CD8-positive, alpha-beta memory T cell (primary cell): ENCODE measurements at regions not wholly inside any gene's neighbourhood (a gene's known extent, or its start where the extent isn't known, plus 50 kb on each side); places are given as distances from the start of the nearest gene placed in this dataset.
"Not testable (repeated sequence)": the region's sequence is repeated elsewhere in the genome, so short reads cannot be mapped to it uniquely, and the experiment has no call there.

ENCODE experiments used
- CTCF ChIA-PET: fragments of 350-600 bp; sonication (Branson Sonifier 250); formaldehyde crosslinking; loops from one replicate; lab custom pipeline; 2021; ENCODE audit warnings: antibody characterized with exemption; lab: Charles Lee
- POLR2A ChIA-PET: fragments of 350-600 bp; sonication (Branson Sonifier 250); formaldehyde crosslinking; loops from one replicate; lab custom pipeline; 2021; ENCODE audit warnings: antibody characterized with exemption; lab: Charles Lee
- DNase-seq, 5 donors: peaks; one replicate each; pipeline versions ENCODE4 v3.0.0 to v3.0.0-alpha.2; 2020 to 2022; ENCODE audit warnings: mixed read lengths in 1 of 5
- H3K27ac ChIP-seq: one replicate; pipeline ENCODE4 v1.7.0; 2013; ENCODE audit warnings: low read depth, mild to moderate bottlenecking, low read length, moderate library complexity
- H3K27me3 ChIP-seq: 2 replicates; pipeline ENCODE4 v1.7.0; 2013; ENCODE audit warnings: low read length, mild to moderate bottlenecking; ENCODE audit not compliant: insufficient read depth, poor library complexity, severe bottlenecking
- H3K36me3 ChIP-seq: 2 replicates; pipeline ENCODE4 v1.7.0; 2013; ENCODE audit warnings: mild to moderate bottlenecking, low read length, moderate library complexity; ENCODE audit not compliant: insufficient read depth
- H3K4me1 ChIP-seq: 2 replicates; pipeline ENCODE4 v1.7.0; 2013; ENCODE audit warnings: mild to moderate bottlenecking, low read length, moderate library complexity; ENCODE audit not compliant: insufficient read depth
- H3K4me3 ChIP-seq: 2 replicates; pipeline ENCODE4 v1.7.0; 2013; ENCODE audit warnings: mild to moderate bottlenecking, low read length
- H3K9me3 ChIP-seq: 2 replicates; pipeline ENCODE4 v1.7.0; 2013; ENCODE audit warnings: mild to moderate bottlenecking, low read length
- H3K27ac Mint-ChIP-seq, 8 donors: one replicate each; pipeline ENCODE4 v1.8.0; 2020 to 2021; ENCODE audit warnings: mixed read lengths in 8 of 8, mild to moderate bottlenecking in 6 of 8, inconsistent platforms in 3 of 8, moderate library complexity in 3 of 8
- H3K27me3 Mint-ChIP-seq, 2 donors: one replicate each; pipeline ENCODE4 v1.8.0; 2020 to 2021; ENCODE audit warnings: mixed read lengths in 2 of 2, mild to moderate bottlenecking in 1 of 2, moderate library complexity in 1 of 2
- H3K36me3 Mint-ChIP-seq, 3 donors: one replicate each; pipeline ENCODE4 v1.8.0; 2020 to 2021; ENCODE audit warnings: mixed read lengths in 3 of 3, inconsistent platforms in 1 of 3, mild to moderate bottlenecking in 1 of 3
- H3K4me1 Mint-ChIP-seq, 3 donors: one replicate each; pipeline ENCODE4 v1.8.0; 2020 to 2021; ENCODE audit warnings: mixed read lengths in 3 of 3, inconsistent platforms in 1 of 3, mild to moderate bottlenecking in 1 of 3
- H3K4me3 Mint-ChIP-seq, 7 donors: one replicate each; pipeline ENCODE4 v1.8.0; 2020 to 2021; ENCODE audit warnings: mixed read lengths in 7 of 7, mild to moderate bottlenecking in 6 of 7, moderate library complexity in 4 of 7, inconsistent platforms in 2 of 7
- H3K9me3 Mint-ChIP-seq, 5 donors: one replicate each; pipeline ENCODE4 v1.8.0; 2020 to 2022; ENCODE audit warnings: mixed read lengths in 5 of 5, mild to moderate bottlenecking in 3 of 5, moderate library complexity in 2 of 5, inconsistent platforms in 1 of 5

DNA sequence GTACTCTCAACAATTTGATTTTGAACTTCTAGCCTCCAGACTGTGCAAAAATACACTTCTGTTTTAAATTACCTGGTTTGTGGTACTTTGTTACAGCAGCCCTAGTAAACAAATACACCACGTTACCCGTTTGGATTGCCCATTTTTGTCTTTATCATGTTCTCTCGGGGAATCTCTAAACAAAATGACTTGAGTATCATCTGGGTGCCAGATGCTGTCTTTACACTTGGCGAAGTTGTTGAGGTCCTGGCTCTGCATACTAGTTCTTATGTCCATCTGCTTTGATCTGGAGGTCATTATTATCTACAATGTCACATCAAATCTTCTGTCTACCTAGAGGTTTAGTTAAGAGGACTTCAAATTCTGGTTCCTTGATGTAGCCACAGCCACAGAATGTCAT lies 142.4 kb upstream of the NRIP1 start:
- ChIA-PET CTCF (no interaction called here), POLR2A (no interaction called here)
- Mint-ChIP-seq H3K4me3 (no peak overlapping the region), H3K4me1 (peaks cover 0 to 9% (median 3%) of the 10 kb centered on the region in 3 donors), H3K27ac (peak overlapping the region in 2 of 8 donors; percentile 26 to 41), H3K9me3 (peaks cover 0 to 4% (median 0%) of the 10 kb centered on the region in 5 donors), H3K36me3 (no peaks in the 10 kb centered on the region), H3K27me3 (peaks cover 3 to 21% of the 10 kb centered on the region in 2 donors)
- Histone ChIP-seq H3K9me3 (no peaks in the 10 kb centered on the region), H3K36me3 (no peaks in the 10 kb centered on the region), H3K27me3 (no peaks in the 10 kb centered on the region), H3K4me1 (peaks cover 7% of the 10 kb centered on the region), H3K4me3 (no peak overlapping the region), H3K27ac (no peak overlapping the region)
- DNase-seq, result no peak

DNA sequence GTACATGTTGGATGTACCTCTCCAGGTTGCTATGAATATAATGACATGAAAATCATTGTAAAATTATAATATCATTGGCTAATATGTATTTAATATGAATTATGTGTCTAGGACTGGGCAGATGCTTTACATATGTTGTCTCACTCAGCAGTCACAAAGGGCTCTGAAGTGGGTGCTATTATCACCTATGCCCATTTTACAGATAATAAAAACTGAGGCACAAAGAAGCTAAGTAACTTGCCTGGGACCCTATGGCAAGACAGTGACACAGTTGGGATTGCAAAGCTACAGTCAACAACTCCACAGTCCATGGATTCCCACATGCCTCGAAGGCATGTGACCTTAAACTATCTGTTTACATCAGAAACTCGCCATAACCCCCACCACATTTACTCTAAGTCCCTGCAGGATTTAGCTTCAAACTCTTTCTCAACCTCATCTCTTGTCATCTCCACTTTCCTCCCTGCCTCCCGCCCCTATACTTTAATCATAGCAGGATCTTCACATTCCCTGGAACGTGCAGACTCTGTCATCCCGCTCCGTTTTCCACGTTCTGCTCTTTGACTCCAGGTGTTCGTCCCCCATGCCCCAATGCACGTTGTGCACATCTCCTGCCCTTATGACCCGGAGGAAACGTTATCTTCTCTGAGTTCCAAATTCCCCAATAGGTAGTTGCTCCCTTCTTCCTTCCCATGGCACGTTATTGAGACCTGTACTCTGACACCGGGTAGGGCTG lies 143.0 kb upstream of the NRIP1 start:
- ChIA-PET POLR2A (no interaction called here), CTCF (no interaction called here)
- no peaks in the 10 kb centered on the region for H3K36me3 ChIP-seq
- peaks cover 7% of the 10 kb centered on the region for H3K4me1 ChIP-seq
- H3K4me3 ChIP-seq, result no peak overlapping the region
- H3K4me3 Mint-ChIP-seq, result no peak overlapping the region
- H3K27me3 Mint-ChIP-seq, result peaks cover 3 to 21% of the 10 kb centered on the region in 2 donors
- H3K9me3 Mint-ChIP-seq, result peaks cover 0 to 4% (median 0%) of the 10 kb centered on the region in 5 donors
- no peaks in the 10 kb centered on the region for H3K36me3 Mint-ChIP-seq
- peaks cover 0 to 9% (median 3%) of the 10 kb centered on the region in 3 donors for H3K4me1 Mint-ChIP-seq
- no peak for DNase-seq
- H3K27ac ChIP-seq, result no peak overlapping the region
- H3K9me3 ChIP-seq, result no peaks in the 10 kb centered on the region
- no peaks in the 10 kb centered on the region for H3K27me3 ChIP-seq
- peak overlapping the region in 4 of 8 donors; percentile 4 to 93 (median 29) for H3K27ac Mint-ChIP-seq

DNA sequence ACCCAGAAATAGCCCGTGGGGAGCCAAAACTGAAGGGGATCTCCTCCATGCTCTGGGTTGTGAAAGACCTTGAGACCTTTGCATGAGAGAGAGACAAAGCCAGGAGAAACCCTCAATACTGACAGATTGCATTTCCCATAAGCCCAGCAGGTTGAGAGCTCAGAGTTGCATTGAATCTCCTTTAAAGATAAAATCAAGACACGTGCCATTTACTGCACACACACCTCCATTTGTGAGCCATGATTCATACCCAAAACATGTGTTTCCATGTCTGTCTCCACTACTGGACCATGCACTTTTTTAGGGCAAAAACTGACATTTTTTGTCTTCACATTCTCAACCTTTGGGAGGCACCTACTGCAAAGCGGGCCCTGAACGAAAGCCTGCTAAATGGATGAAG lies 144.0 kb upstream of the NRIP1 start:
- Mint-ChIP-seq H3K4me1 (peaks cover 0 to 14% (median 6%) of the 10 kb centered on the region in 3 donors), H3K9me3 (peaks cover 0 to 4% (median 0%) of the 10 kb centered on the region in 5 donors), H3K27me3 (peaks cover 4 to 21% of the 10 kb centered on the region in 2 donors), H3K36me3 (no peaks in the 10 kb centered on the region), H3K27ac (peak overlapping the region in 5 of 8 donors; percentile 4 to 98 (median 14)), H3K4me3 (no peak overlapping the region)
- no peaks in the 10 kb centered on the region for H3K36me3 ChIP-seq
- H3K4me3 ChIP-seq, result no peak overlapping the region
- DNase-seq, result no peak
- H3K4me1 ChIP-seq, result peaks cover 7% of the 10 kb centered on the region
- CTCF ChIA-PET, result no interaction called here
- POLR2A ChIA-PET, result no interaction called here
- H3K9me3 ChIP-seq, result no peaks in the 10 kb centered on the region
- H3K27ac ChIP-seq, result no peak overlapping the region
- no peaks in the 10 kb centered on the region for H3K27me3 ChIP-seq

DNA sequence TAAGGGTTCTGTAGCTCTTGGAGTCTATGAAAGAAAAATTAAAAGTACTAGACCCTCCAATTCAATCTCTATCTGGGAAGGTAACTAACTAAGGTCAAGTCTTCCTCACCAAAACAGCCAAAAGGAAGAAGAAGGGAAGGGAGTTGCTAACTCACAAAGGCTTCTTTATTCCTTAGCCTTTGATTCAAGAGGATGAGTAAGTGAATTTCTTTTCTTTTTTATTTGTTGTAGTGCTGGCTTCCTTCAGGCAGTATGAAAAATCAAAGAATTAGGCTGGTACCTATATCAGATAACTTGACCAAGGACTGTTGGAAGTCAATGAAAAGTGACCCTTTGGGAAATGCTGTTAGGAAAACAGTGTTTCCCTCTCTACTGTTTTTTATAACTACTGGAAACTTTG lies 144.4 kb upstream of the NRIP1 start:
- no peaks in the 10 kb centered on the region for H3K27me3 ChIP-seq
- CTCF ChIA-PET, result no interaction called here
- peaks cover 4 to 21% of the 10 kb centered on the region in 2 donors for H3K27me3 Mint-ChIP-seq
- H3K4me3 ChIP-seq, result no peak overlapping the region
- H3K36me3 Mint-ChIP-seq, result no peaks in the 10 kb centered on the region
- no peaks in the 10 kb centered on the region for H3K36me3 ChIP-seq
- no peaks in the 10 kb centered on the region for H3K9me3 ChIP-seq
- peaks cover 0 to 19% (median 7%) of the 10 kb centered on the region in 3 donors for H3K4me1 Mint-ChIP-seq
- H3K9me3 Mint-ChIP-seq, result peaks cover 0 to 4% (median 0%) of the 10 kb centered on the region in 5 donors
- H3K4me3 Mint-ChIP-seq, result no peak overlapping the region
- peak overlapping the region in 4 of 8 donors; percentile 25 to 98 (median 84) for H3K27ac Mint-ChIP-seq
- POLR2A ChIA-PET, result no interaction called here
- peaks cover 7% of the 10 kb centered on the region for H3K4me1 ChIP-seq
- DNase-seq, result no peak
- no peak overlapping the region for H3K27ac ChIP-seq

DNA sequence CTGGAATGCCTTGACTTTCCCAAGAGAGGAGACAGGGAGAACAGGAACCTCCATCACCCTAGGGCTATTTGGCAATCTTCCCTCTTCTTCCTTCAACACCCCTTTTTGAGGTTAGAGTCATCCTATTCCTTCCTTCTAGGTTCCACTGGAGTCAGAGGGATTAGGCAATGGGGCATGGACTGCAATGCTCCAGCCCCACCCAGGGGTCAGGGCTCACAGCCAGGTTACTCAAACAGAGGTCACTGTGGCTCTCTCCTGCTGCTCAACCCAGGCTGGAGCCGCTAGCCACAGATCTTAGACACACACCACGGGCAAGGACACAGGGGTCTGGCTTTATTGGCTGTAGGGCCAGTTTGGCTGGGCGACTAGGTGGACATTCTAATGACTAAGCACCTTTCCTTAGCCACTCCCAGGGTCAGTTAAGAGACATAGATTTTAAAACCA lies 145.5 kb upstream of the NRIP1 start:
- H3K27ac Mint-ChIP-seq, result peak overlapping the region in 6 of 8 donors; percentile 8 to 98 (median 78)
- H3K4me1 Mint-ChIP-seq, result peaks cover 0 to 22% (median 9%) of the 10 kb centered on the region in 3 donors
- Histone ChIP-seq H3K4me3 (no peak overlapping the region), H3K9me3 (no peaks in the 10 kb centered on the region), H3K36me3 (no peaks in the 10 kb centered on the region), H3K4me1 (peaks cover 7% of the 10 kb centered on the region), H3K27me3 (no peaks in the 10 kb centered on the region), H3K27ac (no peak overlapping the region)
- no peaks in the 10 kb centered on the region for H3K36me3 Mint-ChIP-seq
- H3K4me3 Mint-ChIP-seq, result peak overlapping the region in 2 of 7 donors; percentile 20 to 81
- no peak for DNase-seq
- H3K27me3 Mint-ChIP-seq, result peaks cover 4 to 14% of the 10 kb centered on the region in 2 donors
- CTCF ChIA-PET, result no interaction called here
- peaks cover 0 to 4% (median 0%) of the 10 kb centered on the region in 5 donors for H3K9me3 Mint-ChIP-seq
- POLR2A ChIA-PET, result no interaction called here

DNA sequence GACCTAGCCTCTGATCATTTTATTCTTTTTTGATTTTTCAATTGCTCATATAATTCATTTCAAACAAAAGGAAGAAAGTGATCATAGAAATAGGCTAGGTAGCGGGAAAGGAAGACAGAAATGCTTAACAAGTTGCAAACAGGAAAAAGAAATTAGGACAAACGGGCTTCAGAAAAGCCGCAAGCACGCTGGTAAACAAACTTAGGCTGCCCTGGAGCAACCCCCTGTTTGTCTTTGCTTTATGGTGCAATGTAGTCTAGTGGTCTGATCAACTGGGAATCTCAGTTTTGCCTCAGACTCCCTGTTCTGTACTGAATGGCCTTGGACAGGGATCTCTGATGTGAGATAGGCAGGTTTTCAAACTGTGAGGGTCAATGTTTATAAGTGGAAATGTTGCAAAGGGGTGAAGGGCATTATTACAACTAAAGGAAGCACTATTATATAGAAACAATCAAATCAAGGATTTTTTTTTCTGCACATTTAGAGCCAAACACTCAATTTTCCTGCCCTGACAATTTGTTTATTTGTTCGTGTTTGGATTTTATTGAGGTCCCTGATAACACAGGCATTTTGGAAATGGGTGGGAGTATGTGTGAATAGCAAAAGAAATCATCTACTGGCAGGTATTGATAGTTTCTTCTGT lies 146.8 kb upstream of the NRIP1 start:
- Mint-ChIP-seq H3K27ac (peak overlapping the region in 6 of 8 donors; percentile 88 to 98 (median 91)), H3K9me3 (peaks cover 0 to 4% (median 0%) of the 10 kb centered on the region in 5 donors), H3K27me3 (peaks cover 1 to 7% of the 10 kb centered on the region in 2 donors), H3K4me3 (peak overlapping the region in 6 of 7 donors; percentile 29 to 86 (median 68)), H3K4me1 (peaks cover 0 to 22% (median 9%) of the 10 kb centered on the region in 3 donors), H3K36me3 (no peaks in the 10 kb centered on the region)
- Histone ChIP-seq H3K27ac (no peak overlapping the region), H3K4me1 (peaks cover 7% of the 10 kb centered on the region), H3K4me3 (no peak overlapping the region), H3K27me3 (no peaks in the 10 kb centered on the region), H3K36me3 (no peaks in the 10 kb centered on the region), H3K9me3 (no peaks in the 10 kb centered on the region)
- ChIA-PET CTCF (no interaction called here), POLR2A (no interaction called here)
- DNase-seq, result peak in 1 of 5 donors; percentile 2

DNA sequence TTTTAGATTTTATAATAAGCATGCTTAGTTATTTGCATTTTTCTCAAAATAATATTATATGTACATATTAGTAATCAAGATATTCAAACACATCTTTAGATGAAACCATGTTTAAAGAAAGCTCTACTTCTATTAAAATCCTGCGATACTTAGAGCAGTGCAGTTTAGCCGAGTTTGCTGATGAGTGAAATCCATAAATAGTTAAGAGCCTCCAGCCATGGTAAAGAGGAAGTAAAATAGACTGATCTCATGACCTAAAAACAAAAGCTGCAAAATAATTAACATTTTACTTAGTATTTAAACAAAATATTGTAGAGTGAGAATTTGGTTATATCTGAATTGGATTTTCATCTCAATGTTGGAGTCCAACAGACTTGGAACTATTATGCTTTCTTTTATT lies 147.4 kb upstream of the NRIP1 start:
- Histone ChIP-seq H3K27me3 (no peaks in the 10 kb centered on the region), H3K4me3 (no peak overlapping the region), H3K4me1 (peaks cover 7% of the 10 kb centered on the region), H3K9me3 (no peaks in the 10 kb centered on the region), H3K27ac (no peak overlapping the region), H3K36me3 (no peaks in the 10 kb centered on the region)
- POLR2A ChIA-PET, result no interaction called here
- Mint-ChIP-seq H3K36me3 (no peaks in the 10 kb centered on the region), H3K9me3 (peaks cover 0 to 4% (median 0%) of the 10 kb centered on the region in 5 donors), H3K27ac (peak overlapping the region in 3 of 8 donors; percentile 26 to 92 (median 56)), H3K4me1 (peaks cover 0 to 22% (median 9%) of the 10 kb centered on the region in 3 donors), H3K4me3 (peak overlapping the region in 1 of 7 donors; percentile 21), H3K27me3 (peaks cover 1 to 4% of the 10 kb centered on the region in 2 donors)
- no peak for DNase-seq
- CTCF ChIA-PET, result no interaction called here

DNA sequence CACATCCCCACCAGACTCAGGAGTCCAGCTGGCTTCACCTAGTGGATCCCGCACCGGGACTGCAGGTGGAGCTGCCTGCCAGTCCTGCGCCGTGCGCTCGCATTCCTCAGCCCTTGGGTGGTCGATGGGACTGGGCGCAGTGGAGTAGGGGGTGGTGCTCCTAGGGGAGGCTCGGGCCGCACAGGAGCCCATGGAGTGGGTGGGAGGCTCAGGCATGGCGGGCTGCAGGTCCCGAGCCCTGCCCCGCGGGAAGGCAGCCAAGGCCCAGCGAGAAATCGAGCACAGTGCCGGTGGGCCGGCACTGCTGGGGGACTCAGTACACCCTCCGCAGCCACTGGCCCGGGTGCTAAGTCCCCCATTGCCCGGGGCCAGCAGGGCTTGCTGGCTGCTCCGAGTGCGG lies 153.7 kb upstream of the NRIP1 start:
- peaks cover 0 to 23% (median 13%) of the 10 kb centered on the region in 3 donors for H3K4me1 Mint-ChIP-seq
- H3K9me3 ChIP-seq, H3K36me3 ChIP-seq, H3K27ac ChIP-seq, H3K27me3 ChIP-seq, POLR2A ChIA-PET, H3K9me3 Mint-ChIP-seq, H3K36me3 Mint-ChIP-seq, H3K4me3 ChIP-seq, DNase-seq, H3K4me3 Mint-ChIP-seq, H3K4me1 ChIP-seq, CTCF ChIA-PET, H3K27me3 Mint-ChIP-seq: not testable (repeated sequence)
- peak overlapping the region in 1 of 8 donors; percentile 83 for H3K27ac Mint-ChIP-seq
